Esophagus muscularis mucosa (tissue), 4 donors: ENCODE measurements at regions not wholly inside any gene's neighbourhood (a gene's known extent, or its start where the extent isn't known, plus 50 kb on each side); places are given as distances from the start of the nearest gene placed in this dataset.
"Not testable (repeated sequence)": the region's sequence is repeated elsewhere in the genome, so short reads cannot be mapped to it uniquely, and the experiment has no call there.

Source experiments
- DNase-seq: peaks from one replicate; pipeline ENCODE4 v3.0.0-alpha.2; 2017; ENCODE audit errors: extremely low spot score
- H3K27ac ChIP-seq, 4 donors: fragments of 200-600 bp; sonication (generic); replicated peaks in 1 of 4; 1 replicate in 3 of 4; 2 replicates in 1 of 4; pipeline ENCODE4 v1.5.1; 2016 to 2019; ENCODE audit warnings: mild to moderate bottlenecking in 1 of 4
- H3K27me3 ChIP-seq, 4 donors: fragments of 200-600 bp; sonication (generic); one replicate each; pipeline versions ENCODE4 v1.5.1 to v1.6.0; 2016 to 2019
- H3K36me3 ChIP-seq, 4 donors: fragments of 200-600 bp; sonication (generic); one replicate each; pipeline ENCODE4 v1.5.1; 2016 to 2019
- H3K4me1 ChIP-seq, 4 donors: fragments of 200-600 bp; sonication (generic); one replicate each; pipeline ENCODE4 v1.5.1; 2016 to 2019
- H3K4me3 ChIP-seq, 4 donors: fragments of 200-600 bp; sonication (generic); 1 replicate in 2 of 4; 2 replicates in 2 of 4; pipeline ENCODE4 v1.5.1; 2016 to 2019; ENCODE audit warnings: mild to moderate bottlenecking in 4 of 4, moderate library complexity in 1 of 4
- H3K9me3 ChIP-seq, 4 donors: fragments of 200-600 bp; sonication (generic); 1 replicate in 3 of 4; 2 replicates in 1 of 4; pipeline ENCODE4 v1.5.1; 2016 to 2019
- WGBS: methylation state at CpG from one replicate; pipeline ENCODE4 v1.1.5; 2018; 5-methylcytosine and 5-hydroxymethylcytosine counted together
- intact Hi-C: fragments of 100-400 bp; cut with DNase I; formaldehyde crosslinking; loops from one replicate; pipeline ENCODE4 v1.15.1; 2023

GRCh38 chr9:64499541-64499940, 785.5 kb downstream of the FOXD4L5 start:
- H3K4me1 ChIP-seq, H3K4me3 ChIP-seq, H3K27ac ChIP-seq, H3K9me3 ChIP-seq, DNase-seq, intact Hi-C loops, H3K27me3 ChIP-seq, H3K36me3 ChIP-seq: not testable (repeated sequence)
- 93% methylated on average over 13 of the region's 16 CpGs for WGBS

- WGBS, result 84% methylated on average over 5 of the region's 13 CpGs
- H3K4me3 ChIP-seq, H3K27me3 ChIP-seq, H3K4me1 ChIP-seq, H3K9me3 ChIP-seq, intact Hi-C loops, H3K27ac ChIP-seq, H3K36me3 ChIP-seq: not testable (repeated sequence)
- DNase-seq, result peak; percentile 91
Measured at GRCh38 chr9:64498409-64498808, 786.6 kb downstream of the FOXD4L5 start.

- DNase-seq, H3K9me3 ChIP-seq, H3K4me3 ChIP-seq, H3K27me3 ChIP-seq, H3K36me3 ChIP-seq, intact Hi-C loops, H3K4me1 ChIP-seq, H3K27ac ChIP-seq: not testable (repeated sequence)
- WGBS, result 76% methylated on average over 14 of the region's 32 CpGs
Measured at GRCh38 chr9:64488544-64488943, 796.5 kb downstream of the FOXD4L5 start.

DNA sequence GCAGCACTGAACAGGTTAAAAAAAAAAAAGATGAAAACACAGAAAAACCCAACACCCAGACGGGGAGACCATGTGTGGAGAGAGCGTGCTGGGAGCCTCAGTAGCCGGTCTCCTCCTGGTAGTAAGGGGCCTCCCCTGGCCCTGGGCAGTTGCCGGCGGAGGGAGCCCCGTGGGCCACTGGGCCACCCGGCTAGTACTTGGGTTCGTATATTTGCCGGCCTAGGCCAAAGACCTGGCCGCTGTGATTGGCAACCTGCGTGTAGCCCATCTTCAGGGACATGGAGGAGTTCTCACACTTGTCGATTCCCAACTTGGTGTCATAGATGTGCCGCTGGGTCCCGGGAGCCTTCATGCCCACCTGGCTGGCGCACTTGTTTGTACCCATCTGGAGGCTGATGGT, 798.9 kb downstream of the FOXD4L5 start:
- WGBS, result no CpG with 5 or more reads among the region's 15 CpGs
- H3K27ac ChIP-seq, H3K27me3 ChIP-seq, intact Hi-C loops, DNase-seq, H3K9me3 ChIP-seq, H3K4me1 ChIP-seq, H3K36me3 ChIP-seq, H3K4me3 ChIP-seq: not testable (repeated sequence)

GRCh38 chr9:64479095-64479494, 805.9 kb downstream of the FOXD4L5 start:
- intact Hi-C loops, H3K27me3 ChIP-seq, H3K4me1 ChIP-seq, H3K36me3 ChIP-seq, H3K27ac ChIP-seq, H3K4me3 ChIP-seq, DNase-seq, H3K9me3 ChIP-seq: not testable (repeated sequence)
- WGBS, result no CpG with 5 or more reads among the region's 3 CpGs

DNA sequence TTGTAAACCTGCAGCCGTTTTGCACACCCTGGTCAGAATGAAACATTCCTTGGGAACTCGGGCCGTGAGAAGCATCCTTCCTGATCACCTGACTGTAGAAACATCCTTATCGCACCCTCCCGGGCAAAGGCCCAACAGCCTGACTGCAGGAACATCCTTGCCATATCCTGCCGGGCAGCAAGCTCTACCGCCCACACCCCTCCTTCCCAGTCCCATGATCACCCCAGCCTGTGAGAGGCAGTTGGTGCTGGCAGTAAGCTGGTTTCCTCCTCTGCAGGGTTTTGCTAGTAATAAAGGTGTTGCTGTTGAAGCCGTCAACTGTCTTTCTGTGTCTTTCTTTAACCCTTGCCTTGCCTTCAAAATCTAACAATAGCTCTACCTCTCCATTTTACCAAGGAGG, 816.1 kb downstream of the FOXD4L5 start:
- WGBS, result 80% methylated on average over 1 of the region's 8 CpGs
- H3K4me1 ChIP-seq, DNase-seq, H3K27ac ChIP-seq, H3K36me3 ChIP-seq, H3K4me3 ChIP-seq, intact Hi-C loops, H3K9me3 ChIP-seq, H3K27me3 ChIP-seq: not testable (repeated sequence)

DNA sequence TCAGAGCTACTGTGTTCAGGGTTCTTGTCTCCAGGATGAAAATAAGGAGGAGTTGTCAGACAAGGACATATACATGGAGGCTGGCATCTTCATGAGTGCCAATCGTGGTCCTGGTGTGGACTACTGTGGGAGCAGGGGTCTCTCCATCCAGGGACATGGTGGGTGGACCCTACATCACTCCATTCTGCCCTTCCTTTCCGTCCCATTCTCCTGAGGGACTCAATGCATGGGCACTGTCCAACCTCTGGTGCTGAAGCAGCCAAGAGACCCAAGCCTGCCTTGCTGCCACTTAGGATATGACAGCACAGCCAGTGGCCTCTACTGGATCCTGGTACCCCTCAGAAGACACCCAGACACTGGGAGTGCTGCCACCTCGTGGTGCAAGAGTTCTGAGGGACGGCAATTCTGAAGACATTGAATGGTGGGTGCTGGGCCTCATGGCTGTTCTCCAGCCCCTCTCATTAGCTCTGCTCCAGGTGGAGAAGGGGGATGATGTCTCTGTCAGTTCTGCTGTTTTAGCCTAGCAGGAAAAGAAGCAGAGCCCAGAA, 818.9 kb downstream of the FOXD4L5 start:
- H3K27ac ChIP-seq, H3K9me3 ChIP-seq, H3K27me3 ChIP-seq, H3K4me1 ChIP-seq, intact Hi-C loops, H3K36me3 ChIP-seq, H3K4me3 ChIP-seq: not testable (repeated sequence)
- peak; percentile 85 for DNase-seq
- no CpG with 5 or more reads among the region's 4 CpGs for WGBS

DNA sequence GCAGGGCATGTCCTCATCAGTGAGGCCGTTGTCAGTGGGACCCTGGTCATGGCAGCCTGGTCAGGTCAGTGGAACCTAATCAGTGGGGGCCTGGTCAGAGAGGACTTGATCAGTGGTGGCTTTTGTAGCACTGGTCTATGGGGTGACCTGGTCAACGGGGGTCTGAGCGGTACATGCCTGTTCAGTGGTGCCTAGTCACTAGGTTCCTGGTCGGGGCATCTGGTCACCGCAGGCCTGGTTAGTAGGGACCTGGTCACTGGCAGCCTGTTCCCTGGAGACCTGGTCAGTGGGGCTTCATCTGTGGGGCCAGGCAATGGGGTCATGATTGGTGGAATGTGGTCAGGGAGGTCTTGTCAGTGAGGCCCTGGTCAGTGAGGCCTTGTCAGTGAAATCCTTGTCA, 823.1 kb downstream of the FOXD4L5 start:
- H3K9me3 ChIP-seq, H3K27ac ChIP-seq, H3K36me3 ChIP-seq, intact Hi-C loops, DNase-seq, H3K4me3 ChIP-seq, H3K27me3 ChIP-seq, H3K4me1 ChIP-seq: not testable (repeated sequence)
- no CpG with 5 or more reads among the region's 5 CpGs for whole genome bisulfite sequencing

DNA sequence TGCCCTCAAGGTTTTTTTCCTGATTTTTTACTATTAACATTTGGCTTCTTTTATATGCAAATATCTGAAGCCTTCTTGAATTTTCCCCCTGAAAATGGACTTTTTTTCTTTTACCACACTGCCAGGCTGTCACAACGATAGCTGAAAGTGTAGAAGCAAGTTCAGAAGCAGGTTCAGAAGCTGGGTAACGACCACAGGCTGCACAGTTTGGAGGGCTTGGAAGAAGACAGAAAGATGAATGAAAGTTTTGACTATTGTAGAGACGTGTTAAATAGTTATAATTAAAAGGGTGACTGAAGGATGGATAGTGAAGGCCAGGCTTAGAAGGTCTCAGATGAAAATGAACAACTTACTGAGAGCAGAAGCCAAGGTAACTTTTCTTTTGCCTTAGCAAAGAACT, 826.4 kb downstream of the FOXD4L5 start:
- intact Hi-C loops, H3K9me3 ChIP-seq, H3K4me3 ChIP-seq, H3K27ac ChIP-seq, H3K4me1 ChIP-seq, H3K27me3 ChIP-seq, H3K36me3 ChIP-seq, DNase-seq: not testable (repeated sequence)
- WGBS, result 82% methylated on average over 3 of the region's 3 CpGs

GRCh38 chr9:64455107-64455648, 829.8 kb downstream of the FOXD4L5 start:
- H3K4me1 ChIP-seq, H3K27ac ChIP-seq, H3K27me3 ChIP-seq, H3K4me3 ChIP-seq, DNase-seq, H3K36me3 ChIP-seq, intact Hi-C loops, H3K9me3 ChIP-seq: not testable (repeated sequence)
- WGBS, result 40% methylated on average over 1 of the region's 1 CpG

DNA sequence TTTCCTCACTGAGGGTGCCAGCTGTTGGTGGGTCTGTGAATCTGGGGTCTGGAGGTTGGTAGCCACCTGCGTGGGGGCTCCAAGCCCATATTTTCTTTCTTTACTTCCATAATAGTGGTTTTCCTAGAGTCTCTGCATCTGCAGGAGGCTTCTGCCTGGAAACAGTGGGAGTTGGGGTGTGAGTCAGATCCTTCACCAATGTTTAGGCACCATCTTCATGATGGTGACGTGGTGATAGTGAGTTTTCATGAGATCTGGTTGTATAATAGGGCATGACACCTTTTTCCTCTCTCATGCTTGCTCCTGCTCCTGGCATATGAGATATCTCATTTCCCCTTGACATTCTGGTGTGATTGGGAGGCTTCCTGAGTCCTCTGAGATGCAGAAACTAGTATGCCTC, 832.9 kb downstream of the FOXD4L5 start:
- WGBS, result 69% methylated on average over 2 of the region's 2 CpGs
- H3K4me1 ChIP-seq, H3K4me3 ChIP-seq, DNase-seq, H3K27ac ChIP-seq, H3K9me3 ChIP-seq, intact Hi-C loops, H3K27me3 ChIP-seq, H3K36me3 ChIP-seq: not testable (repeated sequence)

DNA sequence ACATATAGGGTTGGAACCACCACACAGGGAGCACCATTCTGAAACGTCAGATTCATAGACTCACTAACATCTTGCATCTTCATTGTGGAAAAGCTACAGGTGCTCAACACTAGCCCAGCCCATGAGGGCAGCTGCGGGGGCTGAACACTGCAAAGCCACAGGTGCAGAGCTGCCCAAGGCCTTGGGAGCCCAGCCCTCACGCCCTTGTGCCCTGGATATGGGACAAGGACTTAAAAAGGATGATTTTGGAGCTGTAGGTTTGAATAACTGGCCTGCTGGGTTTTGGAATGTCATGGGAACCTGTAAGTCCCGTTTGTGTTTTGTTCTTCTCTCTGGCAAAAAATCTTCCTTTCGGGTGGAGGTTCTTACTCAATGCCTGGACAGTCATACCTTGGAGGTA, 834.4 kb downstream of the FOXD4L5 start:
- DNase-seq, H3K4me3 ChIP-seq, H3K4me1 ChIP-seq, H3K27me3 ChIP-seq, H3K27ac ChIP-seq, intact Hi-C loops, H3K36me3 ChIP-seq, H3K9me3 ChIP-seq: not testable (repeated sequence)
- 93% methylated on average over 2 of the region's 5 CpGs for WGBS

GRCh38 chr9:64449025-64449424, 836.0 kb downstream of the FOXD4L5 start:
- H3K4me1 ChIP-seq, H3K36me3 ChIP-seq, H3K27me3 ChIP-seq, intact Hi-C loops, H3K27ac ChIP-seq, H3K9me3 ChIP-seq, H3K4me3 ChIP-seq, DNase-seq: not testable (repeated sequence)
- WGBS, result 88% methylated on average over 2 of the region's 2 CpGs
